ENCODE measurements at regions not wholly inside any gene's neighbourhood (a gene's known extent, or its start where the extent isn't known, plus 50 kb on each side); places are given as distances from the start of the nearest gene placed in this dataset.

DNA sequence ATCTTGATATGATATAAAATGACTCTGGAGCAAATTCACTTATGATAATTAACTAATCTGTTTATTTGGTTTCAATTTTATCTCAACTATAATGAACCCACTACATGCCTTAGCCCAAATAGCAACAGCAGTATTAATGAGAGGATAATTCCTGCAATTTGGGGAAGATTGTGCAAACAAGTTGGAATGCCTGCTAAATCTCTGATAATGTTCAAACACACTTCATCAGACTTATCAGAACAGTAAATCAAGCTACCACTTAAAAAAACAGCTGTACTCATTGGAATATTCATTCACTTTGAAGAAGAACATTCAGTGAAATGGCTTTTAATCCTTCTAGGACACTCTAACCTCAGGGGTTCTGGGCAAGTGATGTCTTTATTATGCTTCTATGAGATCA is 85.4 kb downstream of the CBLN4 start:
- TF ChIP-seq POLR2A (IDR thresholded peaks at IDR 0.05; ENCODE audit: low read depth, low read length) (no peak), YY1 (IDR thresholded peaks at IDR 0.05; ENCODE audit: low read depth, low read length) (no peak), SRF (IDR thresholded peaks at IDR 0.05; ENCODE audit: low read depth in 2 of 2, low read length in 2 of 2) (no peak), NR2F1 (conservative IDR thresholded peaks at IDR 0.05) (no peak), BHLHE40 (IDR thresholded peaks at IDR 0.05; ENCODE audit: borderline replicate concordance in 1 of 2, low read depth in 2 of 2, low read length in 1 of 2) (no peak)
- TF ChIP-seq, protein P1, sequence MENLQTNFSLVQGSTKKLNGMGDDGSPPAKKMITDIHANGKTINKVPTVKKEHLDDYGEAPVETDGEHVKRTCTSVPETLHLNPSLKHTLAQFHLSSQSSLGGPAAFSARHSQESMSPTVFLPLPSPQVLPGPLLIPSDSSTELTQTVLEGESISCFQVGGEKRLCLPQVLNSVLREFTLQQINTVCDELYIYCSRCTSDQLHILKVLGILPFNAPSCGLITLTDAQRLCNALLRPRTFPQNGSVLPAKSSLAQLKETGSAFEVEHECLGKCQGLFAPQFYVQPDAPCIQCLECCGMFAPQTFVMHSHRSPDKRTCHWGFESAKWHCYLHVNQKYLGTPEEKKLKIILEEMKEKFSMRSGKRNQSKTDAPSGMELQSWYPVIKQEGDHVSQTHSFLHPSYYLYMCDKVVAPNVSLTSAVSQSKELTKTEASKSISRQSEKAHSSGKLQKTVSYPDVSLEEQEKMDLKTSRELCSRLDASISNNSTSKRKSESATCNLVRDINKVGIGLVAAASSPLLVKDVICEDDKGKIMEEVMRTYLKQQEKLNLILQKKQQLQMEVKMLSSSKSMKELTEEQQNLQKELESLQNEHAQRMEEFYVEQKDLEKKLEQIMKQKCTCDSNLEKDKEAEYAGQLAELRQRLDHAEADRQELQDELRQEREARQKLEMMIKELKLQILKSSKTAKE (IDR thresholded peaks at IDR 0.05; ENCODE audit: low read depth, poor library complexity, severe bottlenecking): no peak
- TF ChIP-seq, protein P2, sequence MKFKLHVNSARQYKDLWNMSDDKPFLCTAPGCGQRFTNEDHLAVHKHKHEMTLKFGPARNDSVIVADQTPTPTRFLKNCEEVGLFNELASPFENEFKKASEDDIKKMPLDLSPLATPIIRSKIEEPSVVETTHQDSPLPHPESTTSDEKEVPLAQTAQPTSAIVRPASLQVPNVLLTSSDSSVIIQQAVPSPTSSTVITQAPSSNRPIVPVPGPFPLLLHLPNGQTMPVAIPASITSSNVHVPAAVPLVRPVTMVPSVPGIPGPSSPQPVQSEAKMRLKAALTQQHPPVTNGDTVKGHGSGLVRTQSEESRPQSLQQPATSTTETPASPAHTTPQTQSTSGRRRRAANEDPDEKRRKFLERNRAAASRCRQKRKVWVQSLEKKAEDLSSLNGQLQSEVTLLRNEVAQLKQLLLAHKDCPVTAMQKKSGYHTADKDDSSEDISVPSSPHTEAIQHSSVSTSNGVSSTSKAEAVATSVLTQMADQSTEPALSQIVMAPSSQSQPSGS (IDR thresholded peaks at IDR 0.05; ENCODE audit: low read length): no peak
- TF ChIP-seq, protein P3, sequence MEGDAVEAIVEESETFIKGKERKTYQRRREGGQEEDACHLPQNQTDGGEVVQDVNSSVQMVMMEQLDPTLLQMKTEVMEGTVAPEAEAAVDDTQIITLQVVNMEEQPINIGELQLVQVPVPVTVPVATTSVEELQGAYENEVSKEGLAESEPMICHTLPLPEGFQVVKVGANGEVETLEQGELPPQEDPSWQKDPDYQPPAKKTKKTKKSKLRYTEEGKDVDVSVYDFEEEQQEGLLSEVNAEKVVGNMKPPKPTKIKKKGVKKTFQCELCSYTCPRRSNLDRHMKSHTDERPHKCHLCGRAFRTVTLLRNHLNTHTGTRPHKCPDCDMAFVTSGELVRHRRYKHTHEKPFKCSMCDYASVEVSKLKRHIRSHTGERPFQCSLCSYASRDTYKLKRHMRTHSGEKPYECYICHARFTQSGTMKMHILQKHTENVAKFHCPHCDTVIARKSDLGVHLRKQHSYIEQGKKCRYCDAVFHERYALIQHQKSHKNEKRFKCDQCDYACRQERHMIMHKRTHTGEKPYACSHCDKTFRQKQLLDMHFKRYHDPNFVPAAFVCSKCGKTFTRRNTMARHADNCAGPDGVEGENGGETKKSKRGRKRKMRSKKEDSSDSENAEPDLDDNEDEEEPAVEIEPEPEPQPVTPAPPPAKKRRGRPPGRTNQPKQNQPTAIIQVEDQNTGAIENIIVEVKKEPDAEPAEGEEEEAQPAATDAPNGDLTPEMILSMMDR (IDR thresholded peaks at IDR 0.05 in 2 of 3, conservative IDR thresholded peaks at IDR 0.05 in 1 of 3; ENCODE audit: control insufficient read depth in 2 of 3, extremely low read depth in 1 of 3, insufficient read depth in 1 of 3, low read depth in 3 of 3, low read length in 3 of 3): no peak

All from GM12878 (cell line).